GM10248 (cell line): ENCODE measurements at regions not wholly inside any gene's neighbourhood (a gene's known extent, or its start where the extent isn't known, plus 50 kb on each side); places are given as distances from the start of the nearest gene placed in this dataset.
"Not testable (repeated sequence)": the region's sequence is repeated elsewhere in the genome, so short reads cannot be mapped to it uniquely, and the experiment has no call there.

Experiments
- CTCF ChIA-PET: fragments of 300-600 bp; sonication (Branson Sonifier 250); formaldehyde crosslinking; extraction: SDS; loops from one replicate; lab custom pipeline; 2021; ENCODE audit warnings: antibody characterized with exemption; lab: Yijun Ruan, JAX
- POLR2A ChIA-PET: fragments of 350-650 bp; sonication (Branson Sonifier 250); formaldehyde crosslinking; extraction: SDS; loops from one replicate; lab custom pipeline; 2020; ENCODE audit warnings: antibody characterized with exemption; lab: Yijun Ruan, JAX
- DNase-seq: peaks from one replicate; pipeline ENCODE4 v3.0.0; 2012; ENCODE audit errors: extremely low spot score
- CTCF ChIP-seq: IDR thresholded peaks from 2 replicates; pipeline ENCODE4 v1.5.1; 2012; ENCODE audit warnings: mild to moderate bottlenecking, low read depth; ENCODE audit errors: extremely low read depth, missing control alignments, control extremely low read depth

GRCh38 chr9:79087133-79087532 is 484.6 kb upstream of the TLE4 start:
- ChIA-PET CTCF (no interaction called here), POLR2A (no interaction called here)
- no peak for DNase-seq
- TF ChIP-seq CTCF: no peak

DNA sequence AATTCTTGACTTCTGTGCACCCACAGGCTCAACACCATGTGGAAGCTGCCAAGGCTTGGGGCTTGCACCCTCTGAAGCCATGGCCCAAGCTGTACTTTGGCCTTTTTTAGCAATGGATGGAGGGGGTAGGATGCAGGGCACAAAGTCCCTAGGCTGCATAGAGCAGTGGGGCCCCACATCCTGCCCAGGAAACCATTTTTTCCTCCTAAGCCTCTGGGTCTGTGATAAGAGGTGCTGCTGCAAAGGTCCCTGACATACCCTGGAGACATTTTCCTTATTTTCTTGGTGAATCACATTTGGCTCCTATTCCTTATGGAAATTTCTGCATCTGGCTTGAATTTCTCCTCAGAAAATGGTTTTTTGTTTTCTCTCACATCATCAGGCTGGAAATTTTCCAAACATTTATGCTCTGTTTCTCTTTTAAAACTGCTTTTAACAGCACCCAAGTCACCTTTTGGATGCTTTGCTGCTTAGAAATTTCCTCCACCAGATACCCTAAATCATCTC is 482.7 kb upstream of the TLE4 start:
- no peak for TF ChIP-seq CTCF
- CTCF ChIA-PET: no interaction called here
- POLR2A ChIA-PET: no interaction called here
- no peak for DNase-seq

DNA sequence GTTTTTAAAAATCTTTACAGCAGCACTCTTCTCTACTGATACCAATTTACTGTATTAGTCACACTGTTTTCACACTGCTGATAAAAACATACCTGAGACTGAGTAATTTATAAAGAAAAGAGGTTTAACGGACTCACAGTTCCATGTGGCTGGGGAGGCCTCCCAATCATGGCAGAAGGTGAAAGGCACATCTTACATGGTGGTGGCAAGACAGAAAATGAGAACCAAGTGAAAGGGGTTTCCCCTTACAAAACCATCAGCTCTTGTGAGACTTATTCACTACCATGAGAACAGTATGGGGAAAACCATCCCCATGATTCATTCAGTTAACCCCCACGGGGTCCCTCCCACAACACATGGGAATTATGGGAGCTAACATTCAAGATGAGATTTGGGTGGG is 481.9 kb upstream of the TLE4 start:
- POLR2A ChIA-PET, DNase-seq, CTCF ChIA-PET: not testable (repeated sequence)

DNA sequence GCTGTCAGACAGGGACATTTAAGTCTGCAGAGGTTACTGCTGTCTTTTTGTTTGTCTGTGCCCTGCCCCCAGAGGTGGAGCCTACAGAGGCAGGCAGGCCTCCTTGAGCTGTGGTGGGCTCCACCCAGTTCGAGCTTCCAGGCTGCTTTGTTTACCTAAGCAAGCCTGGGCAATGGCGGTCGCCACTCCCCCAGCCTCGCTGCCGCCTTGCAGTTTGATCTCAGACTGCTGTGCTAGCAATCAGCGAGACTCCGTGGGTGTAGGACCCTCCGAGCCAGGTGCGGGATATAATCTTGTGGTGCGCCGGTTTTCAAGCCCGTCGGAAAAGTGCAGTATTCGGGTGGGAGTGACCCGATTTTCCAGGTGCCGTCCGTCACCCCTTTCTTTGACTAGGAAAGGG is 468.5 kb upstream of the TLE4 start:
- CTCF ChIA-PET, POLR2A ChIA-PET, DNase-seq: not testable (repeated sequence)

DNA sequence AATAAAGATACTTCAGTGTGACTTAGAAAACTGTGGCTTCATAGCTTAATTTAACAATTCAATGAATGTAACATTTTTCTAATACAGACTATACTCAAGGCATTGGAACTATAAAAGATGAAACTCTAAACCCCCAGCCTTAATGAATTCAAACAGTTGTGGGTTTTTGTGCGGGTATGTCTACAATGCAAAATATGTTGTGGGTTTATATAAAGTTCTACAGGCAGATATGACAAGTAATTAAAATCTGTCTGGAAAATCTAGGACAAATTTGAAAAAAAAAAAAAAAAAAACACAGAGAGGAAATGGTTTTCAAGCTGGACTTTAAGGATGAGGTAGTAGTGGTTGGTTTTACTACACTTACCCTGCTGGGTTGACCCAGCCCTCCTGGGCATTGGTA is 467.5 kb upstream of the TLE4 start:
- POLR2A ChIA-PET: no interaction called here
- TF ChIP-seq CTCF: no peak
- CTCF ChIA-PET: no interaction called here
- DNase-seq: no peak

GRCh38 chr9:79104951-79105350 is 466.8 kb upstream of the TLE4 start:
- TF ChIP-seq CTCF: no peak
- no peak for DNase-seq
- ChIA-PET POLR2A (no interaction called here), CTCF (no interaction called here)

GRCh38 chr9:79107911-79108676 is 463.7 kb upstream of the TLE4 start:
- CTCF ChIA-PET: no interaction called here
- TF ChIP-seq CTCF: no peak
- POLR2A ChIA-PET: no interaction called here
- DNase-seq: no peak

DNA sequence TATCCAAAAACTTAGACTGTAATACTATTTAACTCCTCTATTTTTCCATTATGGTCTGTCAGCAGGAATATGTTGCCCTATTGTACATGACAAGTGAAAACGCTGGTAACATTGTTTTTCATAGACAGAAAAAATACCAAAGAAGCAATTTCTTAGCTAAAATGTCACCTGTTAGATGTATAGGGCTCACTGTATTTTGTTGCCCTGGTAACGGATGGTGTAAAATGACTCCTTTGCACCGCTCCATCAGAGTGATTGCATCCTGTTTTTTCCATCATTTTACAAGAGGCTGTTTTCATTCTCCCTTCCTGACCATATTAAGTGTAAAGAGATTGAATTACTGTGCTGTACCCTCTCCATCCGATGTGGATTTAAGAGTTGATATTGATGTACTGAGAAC is 460.1 kb upstream of the TLE4 start:
- ChIA-PET POLR2A (no interaction called here), CTCF (interaction anchor here (1.0 kb wide), 1 partner anchor 20 kb away, joined by 4 read pairs; no protein-coding TSS in a partner anchor)
- TF ChIP-seq CTCF: no peak
- no peak for DNase-seq
